Duodenal mucosa (tissue), 2 donors: ENCODE measurements at regions not wholly inside any gene's neighbourhood (a gene's known extent, or its start where the extent isn't known, plus 50 kb on each side); places are given as distances from the start of the nearest gene placed in this dataset.
"Not testable (repeated sequence)": the region's sequence is repeated elsewhere in the genome, so short reads cannot be mapped to it uniquely, and the experiment has no call there.

Experiments
- H3K27ac ChIP-seq: one replicate; pipeline ENCODE4 v1.7.0; 2013; ENCODE audit warnings: low read depth, low read length
- H3K27me3 ChIP-seq, 2 donors: one replicate each; pipeline ENCODE4 v1.7.0; 2013; ENCODE audit warnings: low read length in 2 of 2, control low read depth in 1 of 2; ENCODE audit not compliant: insufficient read depth in 2 of 2, control insufficient read depth in 1 of 2
- H3K36me3 ChIP-seq, 2 donors: one replicate each; pipeline ENCODE4 v1.7.0; 2013; ENCODE audit warnings: low read length in 2 of 2, control low read depth in 1 of 2; ENCODE audit not compliant: insufficient read depth in 2 of 2, control insufficient read depth in 1 of 2
- H3K4me1 ChIP-seq, 2 donors: one replicate each; pipeline ENCODE4 v1.7.0; 2013; ENCODE audit warnings: low read length in 2 of 2, control low read depth in 1 of 2; ENCODE audit not compliant: insufficient read depth in 2 of 2, control insufficient read depth in 1 of 2
- H3K4me3 ChIP-seq, 2 donors: one replicate each; pipeline ENCODE4 v1.7.0; 2013; ENCODE audit warnings: low read length in 2 of 2, low read depth in 1 of 2
- H3K9ac ChIP-seq, 2 donors: one replicate each; pipeline ENCODE4 v1.7.0; 2013; ENCODE audit warnings: low read length in 2 of 2, low read depth in 1 of 2
- H3K9me3 ChIP-seq, 2 donors: one replicate each; pipeline ENCODE4 v1.7.0; 2013; ENCODE audit warnings: low read length in 2 of 2, control low read depth in 1 of 2; ENCODE audit not compliant: control insufficient read depth in 1 of 2

DNA sequence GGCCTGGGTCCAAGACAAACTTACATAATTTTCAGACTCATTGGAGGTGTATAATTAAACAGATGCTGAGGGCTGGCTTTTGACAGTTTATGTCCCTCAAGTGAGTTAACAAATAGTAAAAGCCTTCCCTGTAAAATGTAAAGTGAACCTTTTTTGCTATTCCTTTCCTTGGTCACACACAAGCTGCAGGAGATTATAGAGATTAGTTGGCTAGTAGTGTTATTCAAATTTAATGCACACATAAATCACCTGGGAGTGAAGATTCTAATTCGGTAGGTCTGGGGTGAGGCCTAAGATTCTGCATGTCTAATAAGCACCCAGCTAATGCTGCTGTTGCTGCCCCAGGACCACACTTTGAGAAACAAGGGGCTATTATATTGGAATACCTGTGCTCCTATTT is 206.2 kb upstream of the SSTR1 start:
- Histone ChIP-seq H3K27me3 (no peaks in the 10 kb centered on the region), H3K4me1 (no peaks in the 10 kb centered on the region), H3K4me3 (no peak overlapping the region), H3K9ac (no peak overlapping the region), H3K9me3 (no peaks in the 10 kb centered on the region), H3K27ac (no peak overlapping the region), H3K36me3 (no peaks in the 10 kb centered on the region)

GRCh38 chr14:38003746-38004609 is 203.7 kb upstream of the SSTR1 start:
- no peaks in the 10 kb centered on the region for H3K4me1 ChIP-seq
- no peak overlapping the region for H3K9ac ChIP-seq
- H3K4me3 ChIP-seq: no peak overlapping the region

GRCh38 chr14:38004610-38004879 is 203.2 kb upstream of the SSTR1 start:
- no peak overlapping the region for H3K4me3 ChIP-seq
- H3K36me3 ChIP-seq: no peaks in the 10 kb centered on the region
- no peak overlapping the region for H3K27ac ChIP-seq
- no peaks in the 10 kb centered on the region for H3K4me1 ChIP-seq
- no peaks in the 10 kb centered on the region for H3K27me3 ChIP-seq
- no peak overlapping the region for H3K9ac ChIP-seq
- H3K9me3 ChIP-seq: no peaks in the 10 kb centered on the region

More at GRCh38 chr14:38003746-38004609, 203.7 kb upstream of the SSTR1 start:
- H3K9me3 ChIP-seq: no peaks in the 10 kb centered on the region
- no peaks in the 10 kb centered on the region for H3K36me3 ChIP-seq
- H3K27me3 ChIP-seq: no peaks in the 10 kb centered on the region
- no peak overlapping the region for H3K27ac ChIP-seq

DNA sequence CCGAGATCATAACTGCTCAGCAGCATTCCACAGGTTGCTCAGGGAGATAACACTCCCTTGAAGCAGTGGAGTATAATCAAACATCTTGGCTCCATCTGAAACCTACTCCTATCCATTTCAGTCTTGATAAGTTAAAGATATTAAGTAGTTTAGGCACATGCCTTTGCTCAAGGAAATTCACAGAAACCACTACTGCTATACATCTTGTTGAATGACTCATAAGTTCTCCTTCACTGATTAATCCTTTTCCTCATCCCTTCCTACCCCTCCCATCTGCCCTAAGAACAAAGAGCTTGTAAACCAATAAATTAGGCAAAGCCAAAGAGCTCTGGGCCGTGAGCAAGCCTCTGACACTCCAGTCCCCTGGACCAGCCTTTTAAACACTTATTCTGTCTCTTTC is 196.5 kb upstream of the SSTR1 start:
- H3K27ac ChIP-seq, H3K4me3 ChIP-seq, H3K27me3 ChIP-seq, H3K36me3 ChIP-seq, H3K9ac ChIP-seq, H3K4me1 ChIP-seq: not testable (repeated sequence)
- H3K9me3 ChIP-seq: peaks cover 13 to 19% of the 10 kb centered on the region in 2 donors

GRCh38 chr14:38012056-38012455 is 195.6 kb upstream of the SSTR1 start:
- no peak overlapping the region for H3K27ac ChIP-seq
- no peaks in the 10 kb centered on the region for H3K36me3 ChIP-seq
- H3K9ac ChIP-seq: no peak overlapping the region
- H3K9me3 ChIP-seq: peaks cover 13 to 19% of the 10 kb centered on the region in 2 donors
- peaks cover 0 to 4% of the 10 kb centered on the region in 2 donors for H3K4me1 ChIP-seq
- no peak overlapping the region for H3K4me3 ChIP-seq
- H3K27me3 ChIP-seq: no peaks in the 10 kb centered on the region

GRCh38 chr14:38016497-38016896 is 191.2 kb upstream of the SSTR1 start:
- no peak overlapping the region for H3K27ac ChIP-seq
- no peaks in the 10 kb centered on the region for H3K27me3 ChIP-seq
- H3K4me1 ChIP-seq: peaks cover 0 to 2% of the 10 kb centered on the region in 2 donors
- no peaks in the 10 kb centered on the region for H3K36me3 ChIP-seq
- peaks cover 13 to 17% of the 10 kb centered on the region in 2 donors for H3K9me3 ChIP-seq
- H3K9ac ChIP-seq: no peak overlapping the region
- H3K4me3 ChIP-seq: no peak overlapping the region

- Histone ChIP-seq H3K4me3 (no peak overlapping the region), H3K4me1 (no peaks in the 10 kb centered on the region), H3K27ac (no peak overlapping the region), H3K36me3 (no peaks in the 10 kb centered on the region), H3K9ac (no peak overlapping the region), H3K9me3 (peaks cover 3 to 17% of the 10 kb centered on the region in 2 donors), H3K27me3 (no peaks in the 10 kb centered on the region)
Observed at GRCh38 chr14:38021861-38022260, 185.8 kb upstream of the SSTR1 start.

DNA sequence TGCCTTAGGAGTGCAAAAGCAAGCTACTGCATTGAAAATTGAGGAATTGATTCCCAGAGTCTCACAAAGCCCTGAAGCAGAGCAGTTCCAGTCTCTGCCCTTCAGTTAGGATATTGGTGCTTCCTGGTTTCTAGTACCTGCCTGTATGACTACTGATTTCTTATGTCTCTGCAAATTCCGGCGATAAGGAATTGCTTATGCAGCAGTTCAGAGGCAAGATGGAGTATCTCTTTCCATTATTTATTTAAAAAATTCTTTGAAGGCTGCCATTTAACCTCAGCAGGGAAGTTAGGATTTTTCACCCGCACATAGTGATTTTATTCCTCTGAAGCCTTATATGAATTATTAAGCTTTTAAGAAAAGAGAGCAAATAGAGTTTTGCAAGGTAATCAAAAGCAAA is 184.9 kb upstream of the SSTR1 start:
- Histone ChIP-seq H3K4me3 (no peak overlapping the region), H3K36me3 (no peaks in the 10 kb centered on the region), H3K9ac (no peak overlapping the region), H3K9me3 (peaks cover 3 to 17% of the 10 kb centered on the region in 2 donors), H3K27ac (no peak overlapping the region), H3K4me1 (no peaks in the 10 kb centered on the region), H3K27me3 (no peaks in the 10 kb centered on the region)

DNA sequence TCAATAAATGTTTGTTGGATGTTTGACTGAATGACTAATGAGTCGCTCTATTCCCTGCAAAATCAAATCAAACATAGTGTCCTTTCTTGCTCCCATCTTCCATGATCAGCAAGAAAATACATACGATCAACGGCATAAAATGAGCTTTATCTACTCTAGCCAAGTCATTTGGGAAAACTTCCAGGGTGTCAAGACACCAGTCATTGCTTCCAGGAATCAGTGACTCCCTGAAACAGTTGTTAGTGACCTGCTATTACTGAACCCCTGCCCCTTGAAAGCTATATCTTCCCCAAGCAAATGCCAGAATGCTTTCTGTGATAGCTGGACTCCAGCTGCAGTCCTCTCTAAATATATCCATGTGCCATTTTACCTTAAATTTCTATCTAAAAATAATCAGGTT is 169.5 kb upstream of the SSTR1 start:
- Histone ChIP-seq H3K27ac (no peak overlapping the region), H3K9ac (no peak overlapping the region), H3K4me3 (no peak overlapping the region), H3K27me3 (no peaks in the 10 kb centered on the region), H3K4me1 (no peaks in the 10 kb centered on the region), H3K9me3 (no peaks in the 10 kb centered on the region), H3K36me3 (no peaks in the 10 kb centered on the region)

DNA sequence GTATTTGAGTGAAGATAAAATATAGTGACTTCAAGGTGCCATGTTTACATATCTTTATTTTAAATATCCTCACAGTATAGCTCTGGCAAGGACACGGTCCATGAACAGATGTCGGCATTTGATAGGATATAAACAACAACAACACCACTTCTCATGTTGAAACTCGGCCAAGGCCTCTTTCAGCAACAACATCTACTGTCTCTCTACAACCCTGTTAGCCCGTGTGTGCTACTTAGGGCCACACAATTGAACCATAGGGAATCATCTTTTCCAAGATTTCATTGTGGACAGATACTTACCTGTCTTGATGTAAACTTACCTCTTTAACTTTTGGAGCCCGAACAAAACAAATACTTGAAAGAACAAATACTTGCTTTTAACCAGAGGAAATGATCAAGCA is 168.7 kb upstream of the SSTR1 start:
- no peaks in the 10 kb centered on the region for H3K9me3 ChIP-seq
- no peak overlapping the region for H3K9ac ChIP-seq
- H3K27ac ChIP-seq: no peak overlapping the region
- H3K4me3 ChIP-seq: no peak overlapping the region
- H3K36me3 ChIP-seq: no peaks in the 10 kb centered on the region
- H3K4me1 ChIP-seq: no peaks in the 10 kb centered on the region
- no peaks in the 10 kb centered on the region for H3K27me3 ChIP-seq
